Neural progenitor cell (in vitro differentiated cells): ENCODE measurements at regions not wholly inside any gene's neighbourhood (a gene's known extent, or its start where the extent isn't known, plus 50 kb on each side); places are given as distances from the start of the nearest gene placed in this dataset.

ENCODE experiments used
- EZH2 ChIP-seq: fragments of 200-600 bp; sonication (generic); IDR thresholded peaks from 2 replicates; pipeline ENCODE4 v1.6.1; 2017; ENCODE audit warnings: antibody characterized with exemption, mild to moderate bottlenecking, moderate library complexity
- EZH2phosphoT487 ChIP-seq: fragments of 200-600 bp; sonication (generic); IDR thresholded peaks from 2 replicates; pipeline ENCODE4 v1.6.1; 2017; ENCODE audit warnings: antibody characterized with exemption
- TF ChIP-seq, protein P1 (sequence below): fragments of 200-600 bp; sonication (generic); IDR thresholded peaks from 2 replicates; pipeline ENCODE4 v1.5.1; 2017; ENCODE audit warnings: antibody characterized with exemption, mild to moderate bottlenecking

DNA sequence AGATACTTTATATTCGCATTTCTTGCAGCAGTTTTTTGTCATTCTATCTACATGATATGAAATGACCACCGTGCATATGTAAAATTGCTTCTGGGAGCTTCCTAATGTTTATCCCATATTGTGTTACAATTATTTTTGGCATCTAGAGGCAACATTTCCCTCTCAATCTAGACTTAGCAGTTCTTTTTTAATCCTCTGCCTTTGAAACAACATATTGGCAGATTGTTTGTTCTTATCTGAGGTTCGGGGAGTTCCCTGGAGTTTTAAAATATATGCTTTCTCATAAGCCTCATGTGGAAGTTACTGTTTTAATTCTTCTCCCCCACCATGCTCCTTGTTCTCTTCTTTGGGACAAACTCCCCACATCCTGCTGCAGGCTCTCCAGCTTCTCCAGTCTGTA is 130.1 kb upstream of the SLC10A2 start:
- TF ChIP-seq, protein P1, sequence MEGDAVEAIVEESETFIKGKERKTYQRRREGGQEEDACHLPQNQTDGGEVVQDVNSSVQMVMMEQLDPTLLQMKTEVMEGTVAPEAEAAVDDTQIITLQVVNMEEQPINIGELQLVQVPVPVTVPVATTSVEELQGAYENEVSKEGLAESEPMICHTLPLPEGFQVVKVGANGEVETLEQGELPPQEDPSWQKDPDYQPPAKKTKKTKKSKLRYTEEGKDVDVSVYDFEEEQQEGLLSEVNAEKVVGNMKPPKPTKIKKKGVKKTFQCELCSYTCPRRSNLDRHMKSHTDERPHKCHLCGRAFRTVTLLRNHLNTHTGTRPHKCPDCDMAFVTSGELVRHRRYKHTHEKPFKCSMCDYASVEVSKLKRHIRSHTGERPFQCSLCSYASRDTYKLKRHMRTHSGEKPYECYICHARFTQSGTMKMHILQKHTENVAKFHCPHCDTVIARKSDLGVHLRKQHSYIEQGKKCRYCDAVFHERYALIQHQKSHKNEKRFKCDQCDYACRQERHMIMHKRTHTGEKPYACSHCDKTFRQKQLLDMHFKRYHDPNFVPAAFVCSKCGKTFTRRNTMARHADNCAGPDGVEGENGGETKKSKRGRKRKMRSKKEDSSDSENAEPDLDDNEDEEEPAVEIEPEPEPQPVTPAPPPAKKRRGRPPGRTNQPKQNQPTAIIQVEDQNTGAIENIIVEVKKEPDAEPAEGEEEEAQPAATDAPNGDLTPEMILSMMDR: no peak
- TF ChIP-seq EZH2: no peak
- TF ChIP-seq EZH2phosphoT487: no peak
